Body of pancreas (tissue), 4 donors: ENCODE measurements at regions not wholly inside any gene's neighbourhood (a gene's known extent, or its start where the extent isn't known, plus 50 kb on each side); places are given as distances from the start of the nearest gene placed in this dataset.

Source experiments
- POLR2A ChIP-seq, 3 donors: fragments of 450-650 bp; IDR thresholded peaks; one replicate each; pipeline ENCODE4 v1.6.1; 2016; ENCODE audit warnings: antibody characterized with exemption in 3 of 3, mild to moderate bottlenecking in 2 of 3
- TF ChIP-seq, protein P1 (sequence below), 7 experiments: fragments of 450-650 bp in 4 of 7; fragments of 200-600 bp in 3 of 7; sonication (generic) in 3 of 7; IDR thresholded peaks; one replicate each; pipeline ENCODE4 v1.5.1; 2016 to 2019; ENCODE audit warnings: antibody characterized with exemption in 7 of 7

DNA sequence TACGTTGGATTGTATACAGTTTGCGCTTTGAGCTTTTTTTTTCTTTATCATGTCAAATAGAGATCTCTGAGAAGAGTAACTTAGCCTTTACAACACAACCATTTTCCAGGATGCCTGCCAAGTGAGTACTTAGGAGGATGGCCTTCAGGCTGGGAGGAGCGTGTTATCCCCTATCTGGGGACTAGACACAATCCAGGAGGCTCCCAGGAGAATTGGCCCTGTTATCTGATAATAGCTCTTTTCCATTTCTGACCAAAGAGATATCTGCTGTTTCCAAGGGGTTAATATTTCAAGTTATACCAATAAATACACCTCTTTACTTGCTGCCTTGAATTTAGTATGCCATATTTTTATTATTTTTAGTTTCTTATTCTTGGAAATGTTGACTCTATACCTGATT, 169.5 kb upstream of the SMARCAD1 start:
- TF ChIP-seq, protein P1, sequence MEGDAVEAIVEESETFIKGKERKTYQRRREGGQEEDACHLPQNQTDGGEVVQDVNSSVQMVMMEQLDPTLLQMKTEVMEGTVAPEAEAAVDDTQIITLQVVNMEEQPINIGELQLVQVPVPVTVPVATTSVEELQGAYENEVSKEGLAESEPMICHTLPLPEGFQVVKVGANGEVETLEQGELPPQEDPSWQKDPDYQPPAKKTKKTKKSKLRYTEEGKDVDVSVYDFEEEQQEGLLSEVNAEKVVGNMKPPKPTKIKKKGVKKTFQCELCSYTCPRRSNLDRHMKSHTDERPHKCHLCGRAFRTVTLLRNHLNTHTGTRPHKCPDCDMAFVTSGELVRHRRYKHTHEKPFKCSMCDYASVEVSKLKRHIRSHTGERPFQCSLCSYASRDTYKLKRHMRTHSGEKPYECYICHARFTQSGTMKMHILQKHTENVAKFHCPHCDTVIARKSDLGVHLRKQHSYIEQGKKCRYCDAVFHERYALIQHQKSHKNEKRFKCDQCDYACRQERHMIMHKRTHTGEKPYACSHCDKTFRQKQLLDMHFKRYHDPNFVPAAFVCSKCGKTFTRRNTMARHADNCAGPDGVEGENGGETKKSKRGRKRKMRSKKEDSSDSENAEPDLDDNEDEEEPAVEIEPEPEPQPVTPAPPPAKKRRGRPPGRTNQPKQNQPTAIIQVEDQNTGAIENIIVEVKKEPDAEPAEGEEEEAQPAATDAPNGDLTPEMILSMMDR (IDR thresholded peaks at IDR 0.05) = no peak
- no peak for TF ChIP-seq POLR2A (IDR thresholded peaks at IDR 0.05)
